Anterior cingulate cortex (tissue), 58 donors: ENCODE measurements at regions not wholly inside any gene's neighbourhood (a gene's known extent, or its start where the extent isn't known, plus 50 kb on each side); places are given as distances from the start of the nearest gene placed in this dataset.
"Not testable (repeated sequence)": the region's sequence is repeated elsewhere in the genome, so short reads cannot be mapped to it uniquely, and the experiment has no call there.

Experiments
- DNase-seq, 58 donors: peaks; one replicate each; lab custom pipeline; 2025; lab: John Stamatoyannopoulos, UW

DNA sequence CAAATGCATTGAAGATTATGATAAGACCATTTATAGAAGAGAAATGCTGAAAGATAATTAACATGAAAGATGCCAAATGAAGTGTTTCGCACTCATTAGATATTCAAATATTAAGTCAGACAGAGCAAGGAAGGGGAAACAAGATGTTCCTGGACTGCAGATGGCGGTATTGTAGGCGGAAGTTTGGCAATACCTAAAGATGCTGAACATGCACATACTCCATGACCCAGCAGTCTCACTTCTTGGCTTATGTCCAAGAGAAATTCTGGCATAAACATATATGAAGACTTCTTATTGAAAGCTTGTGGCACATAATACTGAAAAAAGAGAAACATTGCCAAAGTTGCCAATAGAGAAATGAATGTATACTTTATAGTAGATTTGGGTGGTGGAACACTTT is 325.4 kb upstream of the SEMA3C start:
- no peak for DNase-seq

DNA sequence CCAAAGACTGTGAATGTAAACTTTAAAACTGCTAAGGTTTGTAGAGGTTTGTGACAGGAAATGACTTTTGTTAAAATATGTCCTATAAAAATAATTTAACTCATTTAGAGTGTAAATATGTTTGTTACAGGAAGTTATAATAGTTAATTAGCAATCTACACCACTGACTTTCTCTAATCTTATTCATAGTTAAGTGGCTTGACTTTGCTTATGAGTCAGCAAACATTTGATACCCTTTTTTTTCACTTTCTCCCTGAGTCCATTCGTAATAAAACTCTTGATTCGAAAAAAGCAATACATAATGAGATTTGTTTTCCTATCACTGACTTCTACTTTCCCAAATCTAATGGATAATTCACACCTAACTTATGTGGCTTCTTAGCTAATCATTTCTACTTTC is 317.7 kb upstream of the SEMA3C start:
- no peak for DNase-seq

- DNase-seq, result no peak
Observed at GRCh38 chr7:81235997-81236396, 317.1 kb upstream of the SEMA3C start.

DNA sequence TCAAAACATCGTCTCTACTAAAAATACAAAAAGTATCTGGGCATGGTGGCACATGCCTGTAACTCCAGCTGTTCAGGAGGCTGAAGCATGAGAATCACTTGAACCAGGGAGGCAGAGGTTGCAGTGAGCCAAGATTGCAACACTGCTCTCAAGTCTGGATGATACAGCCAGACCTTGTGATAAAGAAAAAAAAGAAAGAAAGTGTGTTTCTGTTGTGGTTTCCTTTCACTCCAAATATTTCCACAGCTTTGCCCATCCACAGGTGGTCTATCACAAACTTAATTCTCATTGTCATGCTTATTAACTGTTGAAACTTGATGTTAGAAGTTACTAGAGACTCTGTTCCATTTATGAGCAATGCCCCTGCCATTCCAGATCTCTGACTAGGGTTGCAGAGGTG is 316.0 kb upstream of the SEMA3C start:
- no peak for DNase-seq

DNA sequence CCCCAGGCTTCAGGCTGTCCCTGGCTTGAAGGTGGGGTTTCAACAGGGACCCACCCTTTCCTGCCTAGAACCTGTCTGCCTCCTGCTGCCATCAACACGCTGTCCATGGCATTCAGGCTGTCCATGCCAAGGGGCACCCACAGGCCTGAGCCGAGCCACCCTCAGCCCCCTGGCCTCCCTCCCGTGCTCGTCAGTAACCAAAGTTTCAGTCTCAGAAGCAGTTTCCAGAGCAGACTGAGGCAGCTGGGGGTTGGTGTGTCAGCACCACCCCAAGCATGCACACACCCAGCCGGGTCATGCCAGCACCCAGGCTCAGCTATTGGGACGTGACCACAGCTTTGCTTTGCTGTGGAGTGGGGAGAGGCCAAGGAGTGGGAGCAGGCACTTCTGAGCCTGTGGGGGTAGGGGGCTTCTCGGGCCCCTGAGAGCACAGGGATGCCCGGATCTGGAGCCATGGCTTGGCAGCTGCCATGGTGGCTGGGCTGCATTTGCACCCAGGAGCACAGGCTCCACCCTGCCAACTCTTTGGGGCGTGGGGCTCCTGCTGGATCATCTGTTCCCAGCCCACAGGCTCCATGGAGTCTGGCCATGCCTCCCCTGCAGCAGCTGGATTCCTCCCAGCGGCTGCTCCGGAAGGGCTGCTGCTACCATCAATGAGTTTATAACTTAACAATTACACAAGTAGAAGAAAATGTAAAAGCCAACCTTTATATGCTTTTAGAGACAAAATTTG is 314.5 kb upstream of the SEMA3C start:
- DNase-seq, result peak in 1 of 58 donors; percentile 2

- peak in 1 of 58 donors; percentile 4 for DNase-seq
Observed at GRCh38 chr7:81232084-81232799, 313.4 kb upstream of the SEMA3C start.

GRCh38 chr7:81231301-81231838 is 312.5 kb upstream of the SEMA3C start:
- no peak for DNase-seq

DNA sequence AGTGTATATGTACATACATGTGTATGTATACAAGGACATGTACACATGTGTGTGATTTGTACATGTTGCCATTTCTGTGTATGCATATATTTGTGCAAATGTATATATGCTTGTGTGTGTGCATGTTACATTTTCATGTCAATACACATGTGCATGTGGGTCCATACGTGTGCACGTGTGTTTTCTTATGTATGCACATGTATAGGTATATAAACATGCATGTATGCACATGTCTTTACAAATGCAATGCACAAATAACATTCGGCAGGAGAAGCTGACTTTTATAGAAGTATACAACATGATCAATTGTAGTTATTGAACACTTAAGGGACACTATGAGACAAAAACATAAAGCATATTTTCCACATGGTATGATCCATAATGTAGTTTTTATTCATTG is 307.4 kb upstream of the SEMA3C start:
- no peak for DNase-seq

- not testable (repeated sequence) for DNase-seq
Observed at GRCh38 chr7:81222692-81223091, 303.8 kb upstream of the SEMA3C start.

DNA sequence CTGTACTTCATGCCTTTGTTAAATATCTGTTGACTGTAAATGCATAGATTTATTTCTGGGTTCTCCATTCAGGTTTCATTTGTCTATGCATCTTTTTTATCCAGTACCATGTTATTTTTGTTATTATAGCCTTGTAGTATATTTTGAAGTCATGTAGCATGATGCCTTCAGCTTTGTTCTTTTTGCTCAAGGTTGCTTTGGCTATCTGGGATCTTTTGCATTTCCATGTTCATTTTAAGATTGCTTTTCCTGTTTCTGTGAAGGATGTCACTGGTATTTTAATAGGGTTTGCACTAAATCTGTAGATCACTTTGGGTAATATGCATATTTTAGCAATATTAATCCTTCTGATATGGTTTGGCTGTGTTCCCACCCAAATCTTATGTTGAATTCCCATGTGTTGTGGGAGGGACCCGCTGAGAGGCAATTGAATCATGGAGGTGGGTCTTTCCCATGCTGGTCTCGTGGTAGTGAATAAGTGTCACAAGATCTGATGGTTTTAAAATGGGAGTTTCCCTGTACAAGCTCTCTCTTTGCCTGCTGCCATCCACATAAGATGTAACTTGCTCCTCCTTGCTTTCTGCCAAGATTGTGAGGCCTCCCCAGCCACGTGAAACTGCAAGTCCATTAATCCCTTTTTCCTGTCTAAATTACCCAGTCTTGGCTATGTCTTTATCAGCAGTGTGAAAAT is 302.8 kb upstream of the SEMA3C start:
- no peak for DNase-seq

DNA sequence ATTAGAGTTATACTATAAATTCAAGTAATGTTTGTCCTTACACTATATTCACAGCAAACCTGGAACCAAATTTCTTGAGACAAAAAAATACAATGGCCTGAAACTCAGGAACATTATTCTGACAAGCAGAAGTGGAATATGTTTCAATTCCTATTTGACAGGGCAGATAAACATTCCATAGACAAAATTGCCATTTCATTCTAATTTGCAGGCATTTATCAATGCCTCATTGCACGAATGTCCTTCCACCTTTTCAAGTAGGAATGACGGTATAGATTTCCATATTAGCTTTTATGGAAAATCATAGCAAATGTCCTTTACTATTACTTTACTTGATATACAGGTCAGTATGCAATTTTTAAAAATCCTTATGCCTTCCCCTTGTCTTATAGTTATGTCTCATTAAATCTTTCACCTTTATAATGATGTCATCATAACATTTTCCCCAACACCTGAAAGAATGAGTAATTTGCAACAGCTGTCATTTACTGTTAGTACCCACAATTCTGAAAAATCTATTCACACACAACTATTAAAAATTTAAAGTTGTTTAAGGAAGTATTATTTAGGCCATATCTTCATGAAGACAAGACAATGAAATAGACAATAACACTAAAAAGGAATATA is 299.7 kb upstream of the SEMA3C start:
- DNase-seq, result no peak

DNA sequence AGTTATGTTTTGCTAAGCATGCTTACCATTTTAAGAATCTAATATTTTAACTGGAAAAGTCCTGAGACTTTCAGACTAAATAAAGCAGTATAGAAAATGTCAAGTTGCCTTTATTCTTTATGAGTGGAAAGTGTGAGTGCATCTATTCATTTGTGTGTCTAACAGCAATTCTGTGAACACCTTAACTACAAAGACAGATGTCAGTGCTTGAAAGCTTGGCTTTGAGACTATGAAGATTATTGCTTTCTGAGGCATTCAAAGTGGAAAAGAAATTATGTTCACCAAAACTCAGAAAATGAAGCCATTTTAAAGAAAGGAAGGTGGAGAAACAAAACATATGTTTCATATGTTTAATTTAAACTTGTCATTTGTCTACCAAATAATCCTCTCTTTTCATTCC is 294.5 kb upstream of the SEMA3C start:
- no peak for DNase-seq

GRCh38 chr7:81211934-81212320 is 293.1 kb upstream of the SEMA3C start:
- DNase-seq, result no peak

DNA sequence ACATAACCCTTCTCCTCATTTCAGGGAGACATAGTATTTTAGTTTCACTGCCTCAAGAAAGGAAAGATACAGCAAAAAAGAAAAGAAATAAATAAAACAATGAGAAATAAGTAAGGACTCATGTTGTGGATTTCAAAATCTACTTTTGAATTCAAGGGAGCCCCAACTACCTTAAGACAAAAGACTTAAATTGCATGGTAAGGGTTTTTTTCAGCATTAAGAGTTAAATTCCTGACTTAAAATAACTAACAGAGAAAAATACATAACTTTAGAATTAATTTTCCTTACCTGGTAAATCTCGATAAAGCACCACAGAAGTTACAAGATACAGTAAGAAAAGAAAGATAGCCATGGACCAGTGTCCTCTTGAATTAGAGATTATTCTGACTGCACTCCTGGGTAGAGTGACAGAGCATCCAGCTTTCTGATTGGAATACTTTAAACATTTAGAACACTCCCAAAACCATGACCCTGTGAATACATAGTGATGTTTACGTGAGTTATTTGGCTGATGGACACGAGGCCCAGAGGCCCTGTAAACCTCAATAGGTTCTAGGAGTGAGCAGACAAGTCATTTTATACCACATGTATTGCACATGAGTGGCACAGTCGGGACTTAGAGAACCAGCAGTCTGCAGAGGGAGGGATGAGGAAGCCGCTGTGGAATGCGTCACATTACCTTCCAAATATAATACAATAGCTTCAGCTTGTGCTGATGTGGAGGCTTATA is 292.5 kb upstream of the SEMA3C start:
- DNase-seq, result no peak

DNA sequence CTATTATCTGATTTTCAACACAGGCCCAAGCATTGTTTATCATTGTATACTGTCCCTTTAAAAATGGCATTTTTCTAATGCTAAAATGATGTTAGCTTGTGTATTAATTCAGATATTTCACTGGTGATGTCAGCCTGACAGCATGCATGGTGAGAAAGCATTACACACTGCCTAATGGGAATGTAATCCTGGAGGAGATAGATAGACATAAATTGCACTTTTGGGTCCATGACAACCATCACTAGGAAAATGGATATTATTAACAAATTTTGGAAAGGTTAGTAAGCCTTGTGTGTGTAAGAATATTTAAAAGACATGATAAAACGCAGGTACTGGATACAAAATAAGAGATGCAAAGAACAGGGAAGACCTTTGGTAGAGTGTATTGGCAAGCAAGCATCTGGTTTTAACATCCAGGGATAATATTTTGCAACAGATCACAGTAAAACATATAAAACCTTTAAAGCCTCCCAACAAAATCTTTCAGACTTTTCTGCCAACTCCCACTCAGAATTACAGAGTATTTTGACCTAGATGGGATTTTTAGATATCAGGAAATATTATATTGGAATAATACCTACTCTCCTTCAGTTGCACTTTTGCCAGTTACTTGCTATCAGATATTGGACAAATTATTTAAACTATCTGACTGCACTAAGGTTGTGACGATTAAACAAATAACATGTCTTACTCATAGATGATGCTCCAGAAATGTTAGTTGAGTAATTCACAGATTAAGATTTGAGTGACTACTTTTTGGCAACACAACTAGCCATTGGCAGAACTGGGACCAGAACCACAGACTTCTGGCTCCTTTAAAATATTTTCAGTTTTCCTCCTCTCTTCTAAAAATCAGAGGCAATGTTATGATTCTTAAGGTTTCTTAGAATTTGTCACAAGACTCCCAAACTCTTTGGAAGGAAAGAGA is 291.6 kb upstream of the SEMA3C start:
- DNase-seq, result no peak

GRCh38 chr7:81209059-81209458 is 290.2 kb upstream of the SEMA3C start:
- DNase-seq, result no peak

DNA sequence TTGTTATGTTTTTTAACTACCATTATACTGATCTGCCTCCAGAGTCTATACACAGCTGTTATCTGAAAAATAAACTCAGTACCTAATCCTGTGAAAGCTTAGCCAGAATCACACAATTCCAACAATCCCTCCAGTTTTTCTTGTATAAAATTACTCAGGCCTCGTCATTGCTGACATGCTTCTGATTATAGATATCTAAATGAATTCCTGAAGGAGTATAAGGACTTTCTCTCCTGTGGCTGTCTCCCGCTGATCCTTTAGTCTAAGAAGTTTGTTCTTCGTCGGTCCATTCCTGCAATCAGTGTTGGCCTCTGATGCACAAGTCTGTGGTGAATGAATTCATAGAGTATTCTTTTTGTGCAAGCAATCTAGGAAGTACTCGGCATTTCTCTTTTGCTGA is 288.9 kb upstream of the SEMA3C start:
- DNase-seq, result no peak

DNA sequence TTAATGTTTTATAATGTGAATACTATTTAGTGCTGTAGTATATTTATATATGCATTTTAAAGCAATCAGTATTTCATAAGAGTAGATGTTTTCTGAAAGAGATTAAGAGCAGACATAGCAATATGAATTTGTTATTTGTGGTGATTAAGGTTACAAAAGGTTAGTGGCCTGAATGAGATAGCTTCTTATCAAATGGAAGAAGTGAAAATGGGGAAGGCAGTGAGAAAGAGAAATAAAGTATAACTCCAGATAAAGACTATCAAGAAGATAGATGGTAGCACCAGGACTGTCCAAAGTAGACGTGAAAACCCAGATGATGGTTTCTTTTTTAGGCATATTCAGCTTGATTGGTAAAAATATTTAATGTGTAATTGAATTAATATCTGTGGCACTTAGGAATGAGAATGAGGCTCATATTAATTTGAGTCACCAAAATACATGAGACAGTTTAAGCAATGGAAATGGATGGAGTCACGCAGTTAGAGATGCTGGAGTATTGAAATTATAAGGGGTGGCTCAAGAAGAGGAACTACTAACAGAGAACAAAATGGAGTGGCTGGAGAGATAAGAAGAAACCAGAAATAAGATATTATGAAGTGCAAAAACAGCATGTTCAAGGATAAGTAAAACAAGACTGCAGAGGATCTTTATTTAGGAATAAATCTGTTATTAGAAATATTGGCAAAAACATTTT is 288.0 kb upstream of the SEMA3C start:
- DNase-seq, result no peak

DNA sequence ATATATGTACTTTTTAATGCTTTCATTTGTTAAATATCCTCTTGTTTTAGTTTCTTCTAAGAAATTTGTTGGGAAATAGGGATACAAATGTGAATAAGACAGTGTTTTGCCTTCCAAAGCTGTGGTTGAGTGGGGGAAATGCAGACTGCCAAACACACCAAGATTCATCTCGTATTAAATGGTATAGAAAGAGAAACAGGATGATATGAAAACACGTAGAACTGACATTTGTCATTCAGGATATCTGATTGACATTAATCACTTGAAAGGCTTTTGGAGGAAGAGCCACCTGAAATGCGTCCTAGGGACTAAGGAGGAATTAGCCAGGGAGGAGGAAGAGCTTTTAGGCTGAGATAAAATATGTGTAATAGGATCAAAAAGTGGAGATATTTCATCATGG is 287.4 kb upstream of the SEMA3C start:
- no peak for DNase-seq
